Vagina (tissue), 2 donors: ENCODE measurements at regions not wholly inside any gene's neighbourhood (a gene's known extent, or its start where the extent isn't known, plus 50 kb on each side); places are given as distances from the start of the nearest gene placed in this dataset.
"Not testable (repeated sequence)": the region's sequence is repeated elsewhere in the genome, so short reads cannot be mapped to it uniquely, and the experiment has no call there.

Experiments used
- DNase-seq, 2 donors: peaks; one replicate each; pipeline ENCODE4 v3.0.0-alpha.2; 2017; ENCODE audit errors: extremely low spot score in 2 of 2
- H3K27ac ChIP-seq: fragments of 200-600 bp; sonication (generic); one replicate; pipeline ENCODE4 v1.5.1; 2019
- H3K27me3 ChIP-seq: fragments of 200-600 bp; sonication (generic); one replicate; pipeline ENCODE4 v1.5.1; 2019
- H3K36me3 ChIP-seq, 2 donors: fragments of 200-600 bp; sonication (generic); one replicate each; pipeline ENCODE4 v1.5.1; 2017 to 2019
- H3K4me1 ChIP-seq: fragments of 200-600 bp; sonication (generic); one replicate; pipeline ENCODE4 v1.5.1; 2019
- H3K4me3 ChIP-seq, 2 donors: fragments of 200-600 bp; sonication (generic); 1 replicate in 1 of 2; 2 replicates in 1 of 2; pipeline ENCODE4 v1.5.1; 2016 to 2019
- H3K9me3 ChIP-seq: fragments of 200-600 bp; sonication (generic); one replicate; pipeline ENCODE4 v1.5.1; 2019
- CTCF ChIP-seq, 3 experiments: fragments of 450-650 bp in 2 of 3; fragments of 200-600 bp in 1 of 3; sonication (generic) in 1 of 3; IDR thresholded peaks; one replicate each; pipeline ENCODE4 v1.5.1; 2017 to 2019; ENCODE audit warnings: antibody characterized with exemption in 3 of 3, mild to moderate bottlenecking in 2 of 3, moderate library complexity in 2 of 3
- POLR2A ChIP-seq, 2 donors: fragments of 450-650 bp; IDR thresholded peaks; one replicate each; pipeline ENCODE4 v1.6.1; 2017; ENCODE audit warnings: antibody characterized with exemption in 2 of 2, mild to moderate bottlenecking in 2 of 2, moderate library complexity in 2 of 2
- POLR2AphosphoS5 ChIP-seq, 2 donors: sonication (generic); formaldehyde crosslinking; IDR thresholded peaks; one replicate each; pipeline ENCODE4 v1.9.0; 2017; ENCODE audit warnings: antibody characterized with exemption in 2 of 2, mild to moderate bottlenecking in 2 of 2, low read depth in 1 of 2; ENCODE audit not compliant: insufficient read depth in 1 of 2
- intact Hi-C: fragments of 100-400 bp; cut with DNase I; formaldehyde crosslinking; loops from one replicate; pipeline ENCODE4 v1.15.1; 2023

- intact Hi-C loops, result no loop called here
- no peak overlapping the region for H3K4me3 ChIP-seq
- H3K4me1 ChIP-seq, result no peaks in the 10 kb centered on the region
- TF ChIP-seq POLR2A (IDR thresholded peaks at IDR 0.05) (no peak), CTCF (IDR thresholded peaks at IDR 0.05) (no peak), POLR2AphosphoS5 (IDR thresholded peaks at IDR 0.05; ENCODE audit: insufficient read depth in 1 of 2, low read depth in 1 of 2) (no peak)
- no peaks in the 10 kb centered on the region for H3K27me3 ChIP-seq
- H3K36me3 ChIP-seq, result no peaks in the 10 kb centered on the region
- no peak overlapping the region for H3K27ac ChIP-seq
- DNase-seq, result no peak
- H3K9me3 ChIP-seq, result no peaks in the 10 kb centered on the region
Measured at GRCh38 chr6:85237478-85237877, 212.4 kb upstream of the NT5E start.

DNA sequence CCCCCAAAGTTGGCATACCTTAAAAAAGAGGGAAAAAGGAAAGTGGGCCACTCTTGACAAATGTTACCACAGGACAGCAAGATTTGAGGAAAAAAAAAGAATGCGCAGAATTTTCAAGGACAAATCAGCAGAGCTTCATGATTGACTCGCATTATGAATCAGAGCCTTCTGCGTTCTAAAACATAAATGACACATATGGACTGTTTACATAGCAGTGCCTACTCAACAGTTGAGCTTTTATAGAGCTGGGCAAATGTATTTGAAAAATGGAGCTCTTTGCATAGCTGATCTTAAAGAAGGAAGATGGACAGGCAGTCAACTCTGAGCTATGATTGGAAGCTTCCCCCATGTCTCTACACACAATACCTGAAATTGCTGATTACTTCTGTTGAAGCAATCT, 213.2 kb upstream of the NT5E start:
- Histone ChIP-seq H3K9me3 (no peaks in the 10 kb centered on the region), H3K27me3 (no peaks in the 10 kb centered on the region), H3K36me3 (no peaks in the 10 kb centered on the region), H3K4me1 (no peaks in the 10 kb centered on the region), H3K4me3 (no peak overlapping the region), H3K27ac (no peak overlapping the region)
- intact Hi-C loops, result no loop called here
- DNase-seq, result no peak
- TF ChIP-seq CTCF (IDR thresholded peaks at IDR 0.05) (no peak), POLR2A (IDR thresholded peaks at IDR 0.05) (no peak), POLR2AphosphoS5 (IDR thresholded peaks at IDR 0.05; ENCODE audit: insufficient read depth in 1 of 2, low read depth in 1 of 2) (no peak)

- H3K36me3 ChIP-seq, DNase-seq, intact Hi-C loops, H3K27ac ChIP-seq, H3K9me3 ChIP-seq, H3K4me1 ChIP-seq, H3K4me3 ChIP-seq, H3K27me3 ChIP-seq: not testable (repeated sequence)
Measured at GRCh38 chr6:85227345-85227744, 222.5 kb upstream of the NT5E start.

GRCh38 chr6:85212794-85213193, 237.1 kb upstream of the NT5E start:
- intact Hi-C loops, result not testable (repeated sequence)

DNA sequence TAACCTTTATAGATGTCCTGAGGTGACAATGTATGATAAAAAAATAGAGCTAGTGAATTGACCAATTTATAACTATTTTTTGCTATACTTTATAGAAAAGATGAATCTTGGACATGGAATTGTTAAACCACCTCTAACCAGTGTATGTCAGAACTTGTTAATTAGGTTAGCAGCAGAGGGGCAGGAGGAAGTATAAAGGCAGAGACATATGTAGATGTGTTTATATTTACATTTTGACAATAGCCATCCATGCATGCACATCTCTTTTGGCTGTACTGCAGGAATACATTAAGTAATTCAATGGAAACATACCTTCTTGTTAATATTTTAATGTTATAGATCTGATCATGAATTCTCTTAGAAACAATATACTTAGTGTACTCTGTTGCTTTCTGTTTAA, 254.6 kb upstream of the NT5E start:
- H3K27ac ChIP-seq, result no peak overlapping the region
- no peak for TF ChIP-seq CTCF (IDR thresholded peaks at IDR 0.05)
- TF ChIP-seq POLR2A (IDR thresholded peaks at IDR 0.05), result no peak
- no peak for TF ChIP-seq POLR2AphosphoS5 (IDR thresholded peaks at IDR 0.05; ENCODE audit: insufficient read depth in 1 of 2, low read depth in 1 of 2)
- no peaks in the 10 kb centered on the region for H3K9me3 ChIP-seq
- H3K4me3 ChIP-seq, result no peak overlapping the region
- H3K4me1 ChIP-seq, result no peaks in the 10 kb centered on the region
- intact Hi-C loops, result no loop called here
- DNase-seq, result no peak
- H3K27me3 ChIP-seq, result no peaks in the 10 kb centered on the region
- H3K36me3 ChIP-seq, result no peaks in the 10 kb centered on the region

More at GRCh38 chr6:85212794-85213193, 237.1 kb upstream of the NT5E start:
- DNase-seq, H3K36me3 ChIP-seq, H3K27me3 ChIP-seq, H3K9me3 ChIP-seq, H3K4me1 ChIP-seq, H3K27ac ChIP-seq, H3K4me3 ChIP-seq: not testable (repeated sequence)

- no peak overlapping the region for H3K4me3 ChIP-seq
- intact Hi-C loops, result no loop called here
- H3K27me3 ChIP-seq, result no peaks in the 10 kb centered on the region
- no peaks in the 10 kb centered on the region for H3K4me1 ChIP-seq
- H3K9me3 ChIP-seq, result no peaks in the 10 kb centered on the region
- DNase-seq, result no peak
- TF ChIP-seq POLR2AphosphoS5 (IDR thresholded peaks at IDR 0.05; ENCODE audit: insufficient read depth in 1 of 2, low read depth in 1 of 2), result no peak
- TF ChIP-seq POLR2A (IDR thresholded peaks at IDR 0.05), result no peak
- no peak for TF ChIP-seq CTCF (IDR thresholded peaks at IDR 0.05)
- no peak overlapping the region for H3K27ac ChIP-seq
- no peaks in the 10 kb centered on the region for H3K36me3 ChIP-seq
Measured at GRCh38 chr6:85193339-85193738, 256.5 kb upstream of the NT5E start.
